Endothelial cell (in vitro differentiated cells): ENCODE measurements at regions not wholly inside any gene's neighbourhood (a gene's known extent, or its start where the extent isn't known, plus 50 kb on each side); places are given as distances from the start of the nearest gene placed in this dataset.

Experiments
- DNase-seq: peaks from one replicate; pipeline ENCODE4 v3.0.0; 2021; ENCODE audit warnings: low spot score
- H3K27ac Mint-ChIP-seq: one replicate; pipeline ENCODE4 v1.8.0; 2021; ENCODE audit warnings: mixed read lengths, inconsistent platforms; ENCODE audit not compliant: unreplicated experiment
- H3K27me3 Mint-ChIP-seq: one replicate; pipeline ENCODE4 v1.8.0; 2021; ENCODE audit warnings: mild to moderate bottlenecking, moderate library complexity, mixed read lengths, inconsistent platforms; ENCODE audit not compliant: unreplicated experiment
- H3K36me3 Mint-ChIP-seq: one replicate; pipeline ENCODE4 v1.8.0; 2021; ENCODE audit warnings: mild to moderate bottlenecking, low read depth, mixed read lengths, inconsistent platforms; ENCODE audit not compliant: unreplicated experiment
- H3K4me1 Mint-ChIP-seq: one replicate; pipeline ENCODE4 v1.8.0; 2021; ENCODE audit warnings: mild to moderate bottlenecking, mixed read lengths, inconsistent platforms; ENCODE audit not compliant: unreplicated experiment
- H3K4me3 Mint-ChIP-seq: one replicate; pipeline ENCODE4 v1.8.0; 2021; ENCODE audit warnings: mild to moderate bottlenecking, mixed read lengths, inconsistent platforms; ENCODE audit not compliant: unreplicated experiment
- H3K9me3 Mint-ChIP-seq: one replicate; pipeline ENCODE4 v1.8.0; 2021; ENCODE audit warnings: mixed read lengths, inconsistent platforms; ENCODE audit not compliant: unreplicated experiment
- TF ChIP-seq, protein P1 (sequence below): fragments of 200-600 bp; sonication (generic); IDR thresholded peaks from one replicate; pipeline ENCODE4 v1.5.0; 2021; ENCODE audit warnings: antibody characterized with exemption; ENCODE audit not compliant: unreplicated experiment

DNA sequence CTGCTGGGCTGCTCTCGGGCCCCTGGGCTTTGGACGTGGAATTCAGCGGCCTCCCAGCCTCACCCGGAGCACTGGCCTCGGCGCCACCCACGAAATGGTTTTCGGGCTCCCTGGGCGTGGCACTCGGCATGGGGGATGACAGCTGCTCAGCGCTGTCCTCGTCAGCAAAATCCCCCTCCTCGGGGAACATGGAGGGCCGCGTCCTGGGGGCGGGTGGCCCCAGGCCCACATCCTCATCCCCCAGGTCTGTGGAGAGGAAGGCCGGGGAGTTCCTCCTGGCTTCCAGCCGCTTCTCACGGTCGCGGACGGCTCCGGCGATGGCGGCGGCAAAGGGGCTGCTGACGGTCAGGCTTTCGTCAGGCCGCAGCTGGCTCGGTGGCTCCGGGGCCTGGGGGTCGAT, 88.4 kb downstream of the CTTN start:
- Mint-ChIP-seq H3K27ac (no peak overlapping the region), H3K27me3 (no peaks in the 10 kb centered on the region), H3K9me3 (no peaks in the 10 kb centered on the region), H3K36me3 (peaks cover 8% of the 10 kb centered on the region), H3K4me1 (no peaks in the 10 kb centered on the region), H3K4me3 (no peak overlapping the region)
- no peak for DNase-seq
- TF ChIP-seq, protein P1, sequence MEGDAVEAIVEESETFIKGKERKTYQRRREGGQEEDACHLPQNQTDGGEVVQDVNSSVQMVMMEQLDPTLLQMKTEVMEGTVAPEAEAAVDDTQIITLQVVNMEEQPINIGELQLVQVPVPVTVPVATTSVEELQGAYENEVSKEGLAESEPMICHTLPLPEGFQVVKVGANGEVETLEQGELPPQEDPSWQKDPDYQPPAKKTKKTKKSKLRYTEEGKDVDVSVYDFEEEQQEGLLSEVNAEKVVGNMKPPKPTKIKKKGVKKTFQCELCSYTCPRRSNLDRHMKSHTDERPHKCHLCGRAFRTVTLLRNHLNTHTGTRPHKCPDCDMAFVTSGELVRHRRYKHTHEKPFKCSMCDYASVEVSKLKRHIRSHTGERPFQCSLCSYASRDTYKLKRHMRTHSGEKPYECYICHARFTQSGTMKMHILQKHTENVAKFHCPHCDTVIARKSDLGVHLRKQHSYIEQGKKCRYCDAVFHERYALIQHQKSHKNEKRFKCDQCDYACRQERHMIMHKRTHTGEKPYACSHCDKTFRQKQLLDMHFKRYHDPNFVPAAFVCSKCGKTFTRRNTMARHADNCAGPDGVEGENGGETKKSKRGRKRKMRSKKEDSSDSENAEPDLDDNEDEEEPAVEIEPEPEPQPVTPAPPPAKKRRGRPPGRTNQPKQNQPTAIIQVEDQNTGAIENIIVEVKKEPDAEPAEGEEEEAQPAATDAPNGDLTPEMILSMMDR = no peak

DNA sequence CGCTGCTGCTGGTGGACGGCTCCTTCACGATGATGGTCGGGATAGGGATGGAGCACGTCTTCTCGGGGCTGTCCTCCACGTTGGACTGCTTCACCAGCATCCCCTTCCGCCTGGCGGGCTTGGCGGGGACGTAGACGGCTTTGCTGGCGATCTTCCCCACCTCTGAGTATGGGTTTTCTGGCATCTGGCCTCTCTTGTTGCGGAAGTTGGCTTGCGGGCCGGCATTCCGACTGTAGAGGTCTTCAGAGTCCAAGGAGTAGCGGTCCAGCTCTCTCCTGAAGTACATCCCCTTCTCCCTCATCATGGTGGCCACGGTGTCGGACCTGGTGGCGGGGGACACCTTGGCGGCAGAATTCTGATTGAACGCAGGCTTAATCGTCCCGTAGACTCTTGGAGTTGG, 88.8 kb downstream of the CTTN start:
- TF ChIP-seq, protein P1 = no peak
- peaks cover 8% of the 10 kb centered on the region for H3K36me3 Mint-ChIP-seq
- H3K9me3 Mint-ChIP-seq = no peaks in the 10 kb centered on the region

DNA sequence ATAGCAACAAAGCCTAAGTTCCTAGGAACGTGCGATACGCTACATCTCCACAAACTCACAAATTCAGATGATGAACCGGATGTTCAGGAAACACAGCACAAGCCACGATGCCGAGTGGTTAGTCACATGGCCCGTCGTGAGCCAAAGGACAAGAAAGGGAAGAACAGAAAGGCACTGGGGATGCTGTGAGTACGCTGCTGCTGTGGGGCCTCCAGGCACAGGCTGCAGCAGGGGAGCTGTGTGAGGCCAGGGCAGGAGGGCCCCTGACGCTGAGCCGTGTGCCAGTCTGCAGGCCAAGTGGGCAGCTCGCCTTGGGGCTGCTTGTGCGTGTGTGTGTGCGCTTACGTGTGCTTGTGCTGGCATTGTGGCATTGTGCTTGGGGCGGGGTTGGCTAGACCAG, 89.4 kb downstream of the CTTN start:
- no peaks in the 10 kb centered on the region for H3K4me1 Mint-ChIP-seq
- TF ChIP-seq, protein P1 = no peak
- no peak overlapping the region for H3K4me3 Mint-ChIP-seq
- DNase-seq = no peak
- no peaks in the 10 kb centered on the region for H3K27me3 Mint-ChIP-seq
- no peak overlapping the region for H3K27ac Mint-ChIP-seq
- H3K9me3 Mint-ChIP-seq = no peaks in the 10 kb centered on the region
- H3K36me3 Mint-ChIP-seq = peaks cover 8% of the 10 kb centered on the region

More for the DNA sequence above, 88.8 kb downstream of the CTTN start:
- Mint-ChIP-seq H3K27me3 (no peaks in the 10 kb centered on the region), H3K4me1 (no peaks in the 10 kb centered on the region), H3K4me3 (no peak overlapping the region), H3K27ac (no peak overlapping the region)
- no peak for DNase-seq

DNA sequence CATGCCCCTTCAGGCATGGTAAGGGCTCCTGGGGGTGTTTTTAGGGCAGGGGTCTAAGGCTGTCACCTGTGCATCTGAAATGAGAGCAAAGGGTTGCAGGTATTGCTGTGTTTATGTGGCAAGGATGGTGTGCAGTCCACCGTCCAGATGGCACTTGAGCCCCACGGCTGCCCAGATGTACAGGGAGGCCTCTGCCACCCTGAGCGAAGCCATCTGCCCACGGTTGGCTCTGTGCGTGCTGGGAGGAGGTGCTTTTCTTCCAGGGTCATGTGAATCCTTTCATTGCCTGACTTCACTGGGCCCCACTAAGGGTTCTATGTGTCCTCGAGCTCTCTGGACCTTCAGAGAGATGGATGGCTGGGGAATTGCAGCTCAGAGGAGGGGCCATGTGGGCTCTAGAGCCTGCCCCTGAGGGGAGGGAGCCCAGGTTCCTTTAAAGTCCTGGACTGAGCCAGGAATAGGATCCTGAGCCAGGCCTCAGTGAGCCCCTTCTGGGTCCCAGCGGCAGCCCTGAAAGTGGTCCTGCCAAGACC, 89.9 kb downstream of the CTTN start:
- Mint-ChIP-seq H3K27me3 (no peaks in the 10 kb centered on the region), H3K36me3 (peaks cover 8% of the 10 kb centered on the region), H3K9me3 (no peaks in the 10 kb centered on the region), H3K4me3 (no peak overlapping the region), H3K27ac (no peak overlapping the region), H3K4me1 (no peaks in the 10 kb centered on the region)
- DNase-seq = no peak
- TF ChIP-seq, protein P1 = no peak

DNA sequence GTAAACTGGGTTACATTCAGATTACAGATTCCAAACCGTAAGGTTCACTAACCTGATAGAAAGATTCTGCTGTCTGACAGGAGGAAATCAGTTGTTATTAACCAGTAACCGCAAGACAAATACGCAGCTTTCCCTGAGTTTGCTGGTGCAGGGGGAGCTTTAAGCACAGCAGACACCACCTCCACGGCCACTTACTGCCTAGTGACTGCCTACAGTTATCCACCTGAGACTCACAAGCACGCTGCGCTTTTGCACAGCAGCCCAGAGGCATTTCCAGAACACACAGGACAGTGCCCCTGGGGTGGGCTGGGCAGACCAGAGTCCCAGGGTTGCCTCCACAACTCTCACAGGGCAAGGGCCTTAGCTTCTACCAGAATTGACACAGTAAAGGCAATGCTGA, 90.9 kb downstream of the CTTN start:
- H3K4me3 Mint-ChIP-seq = no peak overlapping the region
- H3K36me3 Mint-ChIP-seq = peaks cover 8% of the 10 kb centered on the region
- no peak for DNase-seq
- H3K9me3 Mint-ChIP-seq = no peaks in the 10 kb centered on the region
- H3K27me3 Mint-ChIP-seq = no peaks in the 10 kb centered on the region
- TF ChIP-seq, protein P1 = no peak
- no peaks in the 10 kb centered on the region for H3K4me1 Mint-ChIP-seq
- H3K27ac Mint-ChIP-seq = no peak overlapping the region
